NCI-H82 (cell line): ENCODE measurements at regions not wholly inside any gene's neighbourhood (a gene's known extent, or its start where the extent isn't known, plus 50 kb on each side); places are given as distances from the start of the nearest gene placed in this dataset.

Source experiments
- DNase-seq: peaks from one replicate; lab custom pipeline; 2025; lab: John Stamatoyannopoulos, UW

DNA sequence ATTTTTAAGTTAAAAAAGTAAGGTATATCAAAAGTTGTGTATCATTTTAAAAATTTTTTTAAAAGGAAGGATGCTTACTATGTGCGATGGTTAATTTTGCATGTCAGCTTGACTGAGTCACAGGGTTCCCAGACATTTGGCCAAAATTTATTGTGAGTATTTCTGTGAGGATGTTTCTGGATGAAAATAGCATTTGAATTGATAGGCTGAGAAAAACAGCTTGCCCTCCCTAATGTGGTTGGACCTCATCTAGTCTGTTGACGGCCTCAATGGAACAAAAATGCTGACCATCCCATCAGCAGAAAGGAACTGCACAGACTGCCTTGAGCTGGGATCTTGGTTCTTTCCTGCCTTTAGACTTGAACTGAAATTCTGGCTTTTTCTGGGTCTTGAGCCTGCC, 724.5 kb downstream of the NCAM2 start:
- no peak for DNase-seq

DNA sequence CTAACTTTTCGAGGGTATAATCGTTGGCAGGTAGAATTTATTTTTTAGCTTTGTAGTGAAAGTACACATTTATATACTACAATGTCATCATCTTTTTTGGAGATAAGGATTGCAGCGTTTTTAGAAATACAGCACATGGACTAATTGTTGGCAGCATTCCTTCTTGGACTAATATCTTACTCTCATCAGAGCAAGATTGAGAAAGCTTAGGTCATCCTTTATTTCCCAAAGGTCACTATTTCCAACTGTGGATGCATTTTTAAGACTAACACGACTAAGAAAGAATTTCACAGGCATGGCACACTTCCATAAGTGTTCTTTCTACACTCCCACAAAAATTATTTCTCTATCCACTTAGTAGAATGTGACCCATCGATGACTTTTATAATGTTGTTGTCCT, 732.3 kb downstream of the NCAM2 start:
- no peak for DNase-seq

DNA sequence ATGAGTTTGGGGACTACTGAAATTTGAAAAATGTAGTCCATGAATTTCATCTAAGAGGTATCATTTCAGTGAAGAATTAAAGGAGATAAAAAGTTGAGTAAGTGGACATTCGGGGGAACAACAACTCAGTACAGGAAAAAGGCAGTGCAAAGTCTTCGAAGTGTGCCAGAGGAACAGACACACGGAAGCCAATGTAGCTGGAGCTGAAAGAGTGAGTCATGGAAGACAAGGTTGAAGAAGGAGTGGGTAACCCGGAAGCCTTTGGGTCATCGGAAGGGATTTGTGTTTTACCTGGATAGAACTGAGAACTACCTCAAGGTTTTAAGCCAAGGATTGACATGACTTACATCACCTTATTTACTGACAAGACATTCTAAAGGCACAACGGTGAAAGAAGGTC, 733.4 kb downstream of the NCAM2 start:
- DNase-seq: no peak

DNA sequence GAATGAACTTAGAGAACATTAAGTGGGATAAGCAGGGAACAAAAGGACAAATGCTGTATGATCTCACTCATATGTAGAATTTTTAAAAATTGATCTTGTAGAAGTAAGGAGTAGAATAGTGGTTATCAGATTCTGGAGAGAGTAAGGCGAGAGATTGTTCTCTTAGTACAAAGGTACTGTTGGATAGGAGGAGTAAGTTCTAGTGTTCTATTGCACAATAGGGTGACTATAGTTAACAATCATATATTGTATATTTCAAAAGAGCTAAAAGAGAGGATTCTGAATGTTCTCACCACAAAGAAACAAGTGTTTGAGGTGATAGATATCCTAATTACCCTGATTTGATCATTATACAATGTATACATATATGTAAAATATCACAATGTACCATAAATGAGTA, 735.9 kb downstream of the NCAM2 start:
- DNase-seq: no peak

DNA sequence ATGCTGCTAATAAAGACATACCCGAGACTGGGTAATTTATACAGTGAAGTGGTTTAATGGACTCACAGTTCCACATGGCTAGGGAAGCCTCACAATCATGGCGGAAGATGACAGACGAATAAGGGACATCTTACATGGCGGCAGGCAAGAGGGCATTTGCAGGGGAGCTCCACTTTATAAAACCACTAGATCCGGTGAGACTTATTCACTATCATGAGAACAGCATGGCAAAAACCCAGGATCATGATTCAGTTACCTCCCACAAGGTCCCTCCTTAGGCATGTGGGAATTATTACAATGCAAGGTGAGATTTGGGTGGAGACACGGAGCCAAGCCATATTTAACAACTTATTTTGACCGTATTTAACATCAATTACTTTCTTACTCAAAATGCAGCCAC, 739.0 kb downstream of the NCAM2 start:
- DNase-seq: no peak

DNA sequence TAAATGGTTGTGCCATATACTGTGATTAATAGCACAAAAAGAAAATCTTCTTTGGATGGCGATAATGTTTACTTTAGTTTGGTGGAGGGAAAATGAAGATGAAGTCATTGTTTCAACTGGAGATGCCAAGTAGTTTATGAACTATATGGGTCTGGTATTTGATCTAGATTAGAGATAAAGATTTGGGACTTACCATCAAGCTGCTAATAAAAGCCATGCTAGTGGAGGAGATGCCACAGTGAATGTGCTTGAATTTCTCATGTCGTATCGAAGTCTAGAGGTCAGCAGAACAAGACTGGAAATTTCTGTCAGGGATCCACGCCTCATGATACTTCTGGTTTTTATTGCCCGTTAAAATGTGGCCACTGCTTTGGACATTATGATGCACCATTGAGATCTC, 742.0 kb downstream of the NCAM2 start:
- DNase-seq: no peak

DNA sequence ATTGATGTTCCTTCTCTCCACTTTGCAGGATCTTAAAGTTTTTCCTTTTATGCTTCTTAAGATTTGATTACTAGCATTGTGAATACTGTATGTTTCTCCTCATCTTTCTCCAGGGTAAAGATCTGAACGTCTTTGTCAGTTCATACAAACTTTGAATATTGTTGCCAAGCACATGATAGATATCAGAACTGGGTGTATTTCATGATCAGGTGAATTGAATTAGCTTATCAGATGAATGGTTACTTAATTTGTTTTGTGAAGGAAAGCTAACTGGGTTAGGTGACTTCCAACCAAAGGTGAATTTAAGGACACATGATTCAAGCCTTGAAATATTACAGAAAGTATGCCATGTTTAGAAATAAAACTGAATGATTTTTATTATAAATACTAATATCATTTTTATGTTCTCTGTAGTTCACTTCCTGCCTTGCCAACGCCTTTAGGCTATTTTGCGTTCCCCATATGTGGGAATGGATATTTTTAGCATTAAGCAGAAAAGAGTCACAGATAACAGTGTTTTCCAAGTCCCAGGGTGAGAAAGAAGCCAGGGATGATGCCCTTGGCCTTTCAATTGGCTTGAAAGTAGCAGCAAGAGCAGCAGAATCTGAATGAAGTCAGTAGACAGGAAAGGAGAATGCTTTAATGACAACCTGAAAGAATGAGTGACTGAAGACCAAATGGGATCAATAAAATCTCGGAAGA, 752.1 kb downstream of the NCAM2 start:
- DNase-seq: no peak

DNA sequence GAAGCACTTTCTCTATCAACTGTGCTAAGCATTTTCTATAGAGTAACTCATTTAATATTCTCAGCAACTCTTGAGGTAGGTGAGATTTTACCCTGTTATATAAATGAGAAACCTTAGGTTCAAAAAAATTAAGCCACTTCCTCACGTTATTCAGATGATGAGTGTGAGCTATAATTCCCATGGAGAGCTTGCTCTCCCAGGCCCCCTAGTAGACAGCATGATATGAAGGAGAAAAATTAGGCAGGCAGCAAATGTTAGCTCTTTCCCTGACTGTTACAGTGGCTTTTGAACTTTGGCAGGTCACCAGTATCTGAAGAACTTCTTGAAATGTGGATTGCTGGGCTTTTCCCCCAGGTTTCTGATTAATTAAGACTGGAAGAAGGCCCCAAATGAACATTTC, 753.1 kb downstream of the NCAM2 start:
- no peak for DNase-seq

DNA sequence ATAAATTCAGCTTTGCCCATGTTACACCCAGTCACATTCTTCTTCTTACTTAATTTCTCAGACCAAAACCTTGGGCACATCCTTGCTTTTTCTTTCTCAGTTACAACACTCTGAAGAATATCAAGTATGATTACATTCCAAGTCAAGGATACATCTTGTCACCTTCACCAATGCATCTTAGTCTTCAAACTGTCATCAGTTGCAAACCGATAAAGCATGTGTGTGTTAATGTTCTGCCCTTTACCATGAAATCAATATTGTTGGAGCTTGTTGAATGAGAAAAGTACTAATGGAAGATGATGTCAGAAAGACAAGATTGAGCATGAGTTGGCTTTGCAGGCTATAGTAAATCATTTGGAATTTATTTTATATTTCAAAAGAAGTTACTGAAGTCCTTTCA, 764.6 kb downstream of the NCAM2 start:
- DNase-seq: no peak

DNA sequence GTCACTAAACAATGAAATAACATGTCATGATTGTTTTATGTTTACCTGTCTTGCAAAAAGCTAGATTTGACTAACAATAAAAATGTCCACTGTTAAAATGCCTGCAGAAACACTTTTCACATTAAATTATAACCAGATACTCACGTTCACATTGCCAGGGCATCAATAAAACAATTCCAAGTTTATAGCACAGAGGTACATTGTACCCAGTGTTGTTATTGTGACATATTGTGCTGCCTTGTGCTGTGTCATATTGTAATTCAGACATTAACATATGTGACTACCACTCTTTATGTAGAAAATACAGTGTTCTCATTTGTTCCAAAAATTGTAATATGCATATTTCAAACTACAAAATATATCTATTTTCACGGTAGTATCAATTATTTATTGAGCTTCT, 766.1 kb downstream of the NCAM2 start:
- no peak for DNase-seq

DNA sequence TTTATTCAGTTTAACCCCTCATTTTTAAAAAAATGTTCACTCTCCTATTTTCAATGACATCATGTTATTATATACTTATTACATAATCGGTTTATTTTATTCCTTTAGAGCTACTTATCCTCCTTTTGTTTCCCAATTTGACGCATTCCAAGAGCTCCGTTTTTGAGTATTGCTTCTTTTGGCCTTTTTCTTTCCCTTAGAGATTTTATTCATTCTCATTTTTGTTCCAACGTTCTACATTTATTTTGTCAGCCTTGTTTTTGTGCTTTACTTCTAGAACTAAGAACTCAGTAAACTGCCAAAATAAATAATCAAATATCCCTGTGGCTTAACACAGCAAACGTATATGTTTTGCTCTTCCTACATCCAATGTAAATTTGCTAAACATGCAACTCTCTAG, 769.1 kb downstream of the NCAM2 start:
- no peak for DNase-seq

DNA sequence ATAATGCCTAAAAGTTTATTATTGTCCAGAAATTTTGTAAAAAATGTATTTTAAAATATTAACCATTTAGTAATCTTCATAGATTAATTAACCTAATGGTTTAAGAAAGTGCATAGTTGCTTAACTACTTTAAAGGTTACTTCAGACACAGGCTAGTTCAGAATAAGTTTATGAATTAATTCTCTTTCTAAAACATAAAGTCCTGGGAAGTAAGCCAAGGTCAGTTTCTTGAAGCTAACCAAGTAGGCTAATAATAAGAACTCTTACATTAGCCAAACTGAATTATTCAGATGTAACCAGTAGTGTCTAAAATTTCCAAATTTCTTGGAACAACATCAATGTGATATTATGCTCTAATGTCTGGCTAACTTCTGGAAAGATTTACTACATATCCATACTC, 790.4 kb downstream of the NCAM2 start:
- no peak for DNase-seq

DNA sequence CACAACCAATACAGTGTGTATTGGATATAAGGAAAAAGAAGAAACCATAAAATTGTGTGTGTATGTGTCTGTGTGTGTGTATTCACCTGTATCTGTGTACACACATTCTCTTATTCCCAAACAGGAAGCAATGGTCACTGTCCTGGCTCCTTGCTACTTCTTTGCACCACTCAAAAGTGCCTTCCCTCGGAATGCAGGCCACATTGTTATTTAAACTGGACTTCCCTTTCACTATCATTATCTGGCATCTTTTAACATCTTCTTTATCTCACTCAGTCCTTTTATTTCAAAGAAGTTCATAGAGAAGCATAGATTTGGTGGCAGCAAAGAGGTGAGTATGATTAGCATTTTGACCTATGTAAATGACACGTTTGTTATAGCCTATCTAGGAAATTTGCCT, 803.7 kb downstream of the NCAM2 start:
- no peak for DNase-seq

DNA sequence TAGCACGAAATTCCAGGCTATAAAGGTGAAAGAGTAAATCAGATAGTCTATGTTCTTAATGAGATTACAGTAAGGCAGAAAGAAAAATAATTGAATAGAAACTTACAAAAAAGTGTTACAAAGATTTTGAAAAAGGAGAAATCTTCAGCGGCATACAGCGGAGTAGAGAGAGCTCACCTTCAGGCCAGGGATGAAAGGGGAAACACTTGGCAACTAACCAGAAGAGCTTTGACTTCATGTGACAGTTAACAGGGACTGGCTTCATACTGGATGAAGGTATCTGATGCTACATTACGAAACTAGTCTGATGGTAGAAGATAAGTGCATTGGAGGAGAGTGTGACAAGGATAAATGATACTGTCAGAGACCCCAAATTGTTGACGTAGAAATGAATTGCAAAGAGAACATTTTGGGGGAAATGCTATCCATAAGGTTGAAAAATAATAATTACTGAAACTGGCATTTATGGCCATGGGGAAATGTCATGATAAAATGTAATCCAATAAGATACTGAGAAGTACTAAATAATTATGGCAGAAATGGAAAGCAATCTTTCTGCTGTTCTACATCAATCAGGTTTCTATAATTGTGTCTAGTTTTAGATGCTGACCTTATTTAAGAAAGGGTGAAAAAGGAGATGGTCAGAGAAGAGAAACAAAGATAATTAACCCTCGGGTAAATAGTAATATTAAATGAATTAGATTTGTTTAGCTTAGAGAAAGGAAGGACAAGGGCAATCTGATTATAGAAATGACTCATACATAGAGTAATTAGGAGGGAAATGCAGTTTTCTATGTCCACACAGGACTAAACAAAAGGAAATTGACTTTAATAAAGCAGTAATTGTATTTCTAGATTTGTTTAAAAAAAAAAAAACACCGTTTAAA, 808.7 kb downstream of the NCAM2 start:
- DNase-seq: no peak

DNA sequence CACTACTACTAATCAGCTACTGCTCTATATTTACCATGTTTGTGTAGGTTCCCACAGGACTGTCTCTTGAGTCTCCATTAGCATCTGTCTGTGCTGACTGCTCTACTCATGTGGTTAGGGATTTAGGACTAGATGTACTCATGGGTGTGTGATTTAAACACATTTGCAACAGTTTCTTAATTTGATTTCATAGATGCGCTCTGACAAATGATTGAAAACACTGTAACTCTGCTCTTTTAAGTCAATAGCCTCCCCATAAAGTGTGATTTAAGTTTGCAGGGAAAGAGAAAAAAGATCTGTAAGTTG, 809.3 kb downstream of the NCAM2 start:
- peak; percentile 73 for DNase-seq

DNA sequence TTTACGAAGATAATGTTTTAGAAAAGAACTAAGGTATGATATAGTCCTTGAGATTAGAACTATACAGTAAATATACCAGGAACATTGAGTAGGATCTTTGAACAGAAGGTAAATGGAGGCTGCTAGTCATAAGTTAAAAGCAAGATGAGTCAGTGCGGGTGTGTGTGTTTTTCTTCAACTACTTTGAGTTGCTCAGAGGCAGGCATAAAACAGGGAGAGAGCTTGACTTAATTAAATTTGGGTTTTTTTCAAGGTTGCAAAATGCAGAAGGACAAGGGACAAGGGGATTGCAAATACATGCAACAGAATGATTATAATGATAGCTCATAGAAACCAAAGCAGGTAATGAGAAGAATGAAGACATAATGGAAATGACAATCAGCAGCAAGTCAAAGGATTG, 815.1 kb downstream of the NCAM2 start:
- DNase-seq: no peak

DNA sequence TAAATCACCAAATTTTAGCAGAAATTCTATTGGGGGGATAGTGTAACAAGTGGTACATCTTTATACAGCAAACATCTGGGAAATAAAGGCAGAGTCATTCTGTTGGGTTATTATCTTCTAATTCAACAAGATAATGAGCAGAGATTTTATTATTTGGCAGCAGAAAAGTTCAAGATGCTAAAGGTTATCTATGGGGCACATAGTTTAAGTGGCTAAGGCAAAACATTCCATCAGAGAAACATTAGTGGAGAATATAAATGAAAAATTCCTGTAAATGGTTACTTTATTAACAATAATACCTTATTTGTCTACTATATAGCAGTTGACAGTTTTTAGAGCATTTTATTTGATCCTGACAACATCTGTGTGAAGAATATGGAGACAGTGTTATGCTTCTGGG, 815.7 kb downstream of the NCAM2 start:
- DNase-seq: no peak

DNA sequence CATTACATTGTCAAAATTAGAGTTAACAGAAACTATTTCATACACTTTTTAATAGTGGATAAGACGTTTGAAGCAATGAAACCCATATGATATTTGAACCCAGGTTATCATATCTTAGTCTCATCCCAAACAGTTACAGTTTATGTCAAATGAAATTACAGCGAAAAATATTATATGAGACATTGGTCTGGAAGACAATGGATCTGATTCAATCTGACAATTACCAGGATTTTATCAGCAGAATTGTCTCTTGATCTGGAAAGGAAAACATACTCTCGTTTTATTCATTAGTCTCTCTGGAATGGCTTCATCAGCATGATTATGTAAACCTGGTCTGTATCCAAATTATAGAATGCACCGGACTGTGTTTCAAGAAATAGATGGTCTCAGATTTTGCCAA, 818.6 kb downstream of the NCAM2 start:
- DNase-seq: no peak

DNA sequence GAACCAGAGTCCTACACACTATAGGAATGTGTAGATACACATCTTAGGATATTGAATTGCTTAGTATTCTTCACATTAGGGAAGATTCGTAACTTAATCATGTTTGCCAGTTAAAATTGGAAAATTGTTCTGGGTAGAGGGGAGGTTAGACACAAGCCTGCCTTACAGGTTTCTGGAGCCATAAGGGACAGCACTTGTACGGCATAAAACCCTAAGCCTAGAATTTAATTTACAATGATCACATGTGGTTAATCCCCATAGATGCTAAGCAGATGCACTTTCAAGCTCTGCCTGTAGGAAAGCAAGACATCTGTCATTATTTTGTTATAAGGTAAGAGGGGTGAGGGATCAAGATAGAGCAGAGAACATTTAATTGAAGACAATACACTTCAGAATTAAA, 820.7 kb downstream of the NCAM2 start:
- peak; percentile 95 for DNase-seq

DNA sequence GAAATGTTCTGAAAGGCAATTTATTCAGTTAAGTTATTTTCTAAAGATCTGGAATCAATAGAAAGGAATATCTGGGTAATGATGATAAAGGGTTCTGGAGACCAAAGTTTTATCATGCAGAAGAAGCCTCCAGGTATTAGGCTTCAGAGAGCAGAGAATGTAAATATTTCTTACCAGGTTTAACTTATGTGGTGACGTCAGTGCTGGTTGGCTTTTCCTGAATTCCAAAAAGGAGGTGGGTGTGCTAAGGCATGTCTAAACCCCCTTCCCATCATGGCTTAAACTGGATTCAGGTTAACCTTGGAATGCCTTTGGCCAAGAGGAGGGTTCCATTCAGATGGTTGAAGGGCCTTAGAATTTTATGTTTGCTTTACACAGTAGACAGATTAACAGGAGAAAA, 829.9 kb downstream of the NCAM2 start:
- DNase-seq: no peak

DNA sequence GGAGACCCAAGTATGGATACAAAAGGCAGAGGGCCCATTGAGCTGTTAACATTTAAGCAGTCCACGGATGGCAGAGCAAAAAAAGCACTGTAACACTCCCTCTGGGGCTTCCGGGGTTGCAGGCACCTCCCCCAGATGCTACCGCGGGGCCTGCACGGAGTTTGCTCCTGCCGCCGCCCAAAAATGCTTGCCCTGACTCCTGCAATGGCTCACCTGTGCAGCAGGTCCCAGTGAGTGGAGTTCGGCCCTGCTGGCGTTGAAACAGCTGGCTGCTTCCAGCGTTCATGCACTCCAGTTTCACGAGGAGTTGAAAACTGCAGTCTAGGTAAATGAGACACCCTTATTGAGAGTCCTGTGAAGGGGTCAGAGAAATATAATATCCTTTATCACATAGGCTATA, 832.8 kb downstream of the NCAM2 start:
- no peak for DNase-seq

DNA sequence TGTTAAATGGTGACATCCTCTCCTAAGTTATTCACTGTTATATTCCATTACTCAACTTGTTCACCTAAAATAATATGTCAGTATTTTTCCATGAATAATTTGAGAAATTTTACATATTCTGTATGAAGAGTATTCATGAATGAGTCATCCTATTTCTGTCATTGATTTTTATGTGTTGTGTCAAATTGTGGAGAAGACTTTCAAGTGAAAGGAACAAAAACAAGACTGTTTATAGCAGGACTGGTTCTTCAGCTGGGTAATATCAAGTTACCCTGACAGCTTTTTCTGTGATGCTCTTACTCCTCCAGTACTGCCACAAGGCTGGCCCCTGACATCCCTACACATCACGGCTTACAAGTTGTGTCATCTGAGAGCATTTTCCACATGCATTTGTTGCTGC, 847.7 kb downstream of the NCAM2 start:
- no peak for DNase-seq

DNA sequence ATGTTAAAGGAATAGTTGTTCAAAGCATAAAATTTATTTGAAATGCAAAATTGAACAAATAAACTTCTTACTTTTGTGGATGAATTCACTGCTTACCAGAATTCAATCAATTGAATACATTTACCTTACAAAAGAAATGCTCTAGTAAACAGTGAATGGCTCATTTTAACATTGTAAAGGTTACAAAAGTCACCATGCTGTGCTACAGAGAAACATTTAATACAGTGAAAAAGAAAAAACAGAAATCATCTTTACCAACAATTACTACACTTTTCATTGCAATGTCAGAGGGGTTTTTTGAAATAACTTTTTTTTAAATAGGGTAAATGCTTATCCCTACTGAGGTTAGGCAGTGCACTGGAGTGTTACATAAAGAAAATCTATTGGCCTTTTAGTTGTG, 853.0 kb downstream of the NCAM2 start:
- DNase-seq: no peak

DNA sequence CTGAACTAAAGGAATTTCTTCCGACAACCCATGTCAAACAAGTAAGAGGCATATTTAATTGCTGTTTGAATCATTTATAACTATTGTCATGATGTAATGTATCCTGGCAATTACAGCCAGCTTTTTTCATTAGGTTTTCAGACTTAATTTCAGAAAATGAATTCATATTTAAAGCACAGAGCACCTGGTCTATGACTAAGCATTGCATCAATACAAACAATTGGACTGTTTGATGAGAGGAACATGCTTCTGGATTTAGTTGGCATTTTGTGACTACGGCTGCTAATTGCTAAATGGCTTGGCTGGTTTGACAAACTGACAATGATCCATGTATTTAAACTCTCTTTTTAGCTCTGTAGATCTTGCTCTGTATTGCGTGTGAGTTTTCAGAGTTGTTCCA, 853.4 kb downstream of the NCAM2 start:
- DNase-seq: no peak
